Body of pancreas (tissue), 4 donors: ENCODE measurements at regions not wholly inside any gene's neighbourhood (a gene's known extent, or its start where the extent isn't known, plus 50 kb on each side); places are given as distances from the start of the nearest gene placed in this dataset.

Experiments
- ATAC-seq: fragments of 150-250 bp; one replicate; pipeline ENCODE4 v1.9.1; 2016
- DNase-seq, 4 donors: peaks; one replicate each; pipeline ENCODE4 v3.0.0-alpha.2; 2019
- H3K27ac ChIP-seq, 4 donors: fragments of 200-600 bp; sonication (generic); 1 replicate in 3 of 4; 2 replicates in 1 of 4; pipeline versions ENCODE4 v1.5.1 to v1.6.1; 2016 to 2019; ENCODE audit warnings: mild to moderate bottlenecking in 1 of 4, mixed read lengths in 1 of 4, moderate library complexity in 1 of 4
- H3K27me3 ChIP-seq, 2 donors: fragments of 200-600 bp; sonication (generic); one replicate each; pipeline ENCODE4 v1.6.0; 2016; ENCODE audit warnings: mild to moderate bottlenecking in 1 of 2
- H3K36me3 ChIP-seq, 2 donors: fragments of 200-600 bp; sonication (generic); replicated peaks in 1 of 2; 2 replicates each; pipeline ENCODE4 v1.5.1; 2016; ENCODE audit warnings: low read depth in 2 of 2; ENCODE audit not compliant: insufficient read depth in 1 of 2
- H3K4me1 ChIP-seq: fragments of 200-600 bp; sonication (generic); one replicate; pipeline ENCODE4 v1.6.0; 2016
- H3K4me3 ChIP-seq, 2 donors: fragments of 200-600 bp; sonication (generic); 1 replicate in 1 of 2; 2 replicates in 1 of 2; pipeline ENCODE4 v1.5.1; 2016 to 2019
- H3K9me3 ChIP-seq, 3 donors: fragments of 200-600 bp; sonication (generic); 1 replicate in 2 of 3; 2 replicates in 1 of 3; pipeline ENCODE4 v1.5.1; 2016
- POLR2A ChIP-seq, 3 donors: fragments of 450-650 bp; IDR thresholded peaks; one replicate each; pipeline ENCODE4 v1.6.1; 2016; ENCODE audit warnings: antibody characterized with exemption in 3 of 3, mild to moderate bottlenecking in 2 of 3
- WGBS, 2 donors: methylation state at CpG; one replicate each; pipeline ENCODE4 v1.1.5; 2017; 5-methylcytosine and 5-hydroxymethylcytosine counted together
- intact Hi-C: fragments of 100-400 bp; cut with DNase I; formaldehyde crosslinking; loops from one replicate; pipeline ENCODE4 v1.15.1; 2023
- TF ChIP-seq, protein P1 (sequence below), 7 experiments: fragments of 450-650 bp in 4 of 7; fragments of 200-600 bp in 3 of 7; sonication (generic) in 3 of 7; IDR thresholded peaks; one replicate each; pipeline ENCODE4 v1.5.1; 2016 to 2019; ENCODE audit warnings: antibody characterized with exemption in 7 of 7

DNA sequence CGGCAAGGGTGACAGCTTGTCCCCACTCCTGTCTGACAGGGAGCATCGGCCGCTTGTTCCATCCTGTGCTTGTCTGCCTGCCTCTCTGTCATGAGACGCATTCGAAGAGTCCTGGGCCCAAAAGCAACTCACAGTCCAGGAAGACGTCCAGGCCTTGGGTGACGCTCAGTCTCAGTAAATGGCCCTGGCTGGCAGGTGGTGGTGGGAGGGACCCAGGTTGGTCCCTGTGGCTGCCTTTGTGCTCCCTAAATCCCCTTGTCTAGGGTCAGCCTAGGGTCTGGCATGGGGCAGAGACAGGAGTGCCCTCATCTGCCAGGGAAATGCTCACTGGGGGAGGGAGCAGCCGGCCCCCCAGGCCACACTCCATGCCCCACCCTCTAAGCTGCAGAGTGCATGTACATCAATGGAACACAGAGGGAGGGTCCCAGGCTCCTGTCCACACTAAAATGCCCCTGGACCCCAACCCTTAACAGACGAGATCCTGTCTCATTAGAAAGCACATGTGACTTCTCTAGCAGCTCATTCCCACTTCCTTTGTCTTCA is 295.2 kb upstream of the ZNF32 start:
- Histone ChIP-seq H3K27me3 (no peaks in the 10 kb centered on the region), H3K9me3 (no peaks in the 10 kb centered on the region), H3K4me3 (no peak overlapping the region), H3K27ac (no peak overlapping the region), H3K4me1 (peaks cover 13% of the 10 kb centered on the region), H3K36me3 (no peaks in the 10 kb centered on the region)
- intact Hi-C loops, result no loop called here
- ATAC-seq (no peak), DNase-seq (peak in 1 of 4 donors; percentile 0)
- TF ChIP-seq, protein P1, sequence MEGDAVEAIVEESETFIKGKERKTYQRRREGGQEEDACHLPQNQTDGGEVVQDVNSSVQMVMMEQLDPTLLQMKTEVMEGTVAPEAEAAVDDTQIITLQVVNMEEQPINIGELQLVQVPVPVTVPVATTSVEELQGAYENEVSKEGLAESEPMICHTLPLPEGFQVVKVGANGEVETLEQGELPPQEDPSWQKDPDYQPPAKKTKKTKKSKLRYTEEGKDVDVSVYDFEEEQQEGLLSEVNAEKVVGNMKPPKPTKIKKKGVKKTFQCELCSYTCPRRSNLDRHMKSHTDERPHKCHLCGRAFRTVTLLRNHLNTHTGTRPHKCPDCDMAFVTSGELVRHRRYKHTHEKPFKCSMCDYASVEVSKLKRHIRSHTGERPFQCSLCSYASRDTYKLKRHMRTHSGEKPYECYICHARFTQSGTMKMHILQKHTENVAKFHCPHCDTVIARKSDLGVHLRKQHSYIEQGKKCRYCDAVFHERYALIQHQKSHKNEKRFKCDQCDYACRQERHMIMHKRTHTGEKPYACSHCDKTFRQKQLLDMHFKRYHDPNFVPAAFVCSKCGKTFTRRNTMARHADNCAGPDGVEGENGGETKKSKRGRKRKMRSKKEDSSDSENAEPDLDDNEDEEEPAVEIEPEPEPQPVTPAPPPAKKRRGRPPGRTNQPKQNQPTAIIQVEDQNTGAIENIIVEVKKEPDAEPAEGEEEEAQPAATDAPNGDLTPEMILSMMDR (IDR thresholded peaks at IDR 0.05), result no peak
- TF ChIP-seq POLR2A (IDR thresholded peaks at IDR 0.05), result no peak
- 89 to 93% methylated on average over 8 to 9 of the region's 9 CpGs for WGBS, 2 donors

DNA sequence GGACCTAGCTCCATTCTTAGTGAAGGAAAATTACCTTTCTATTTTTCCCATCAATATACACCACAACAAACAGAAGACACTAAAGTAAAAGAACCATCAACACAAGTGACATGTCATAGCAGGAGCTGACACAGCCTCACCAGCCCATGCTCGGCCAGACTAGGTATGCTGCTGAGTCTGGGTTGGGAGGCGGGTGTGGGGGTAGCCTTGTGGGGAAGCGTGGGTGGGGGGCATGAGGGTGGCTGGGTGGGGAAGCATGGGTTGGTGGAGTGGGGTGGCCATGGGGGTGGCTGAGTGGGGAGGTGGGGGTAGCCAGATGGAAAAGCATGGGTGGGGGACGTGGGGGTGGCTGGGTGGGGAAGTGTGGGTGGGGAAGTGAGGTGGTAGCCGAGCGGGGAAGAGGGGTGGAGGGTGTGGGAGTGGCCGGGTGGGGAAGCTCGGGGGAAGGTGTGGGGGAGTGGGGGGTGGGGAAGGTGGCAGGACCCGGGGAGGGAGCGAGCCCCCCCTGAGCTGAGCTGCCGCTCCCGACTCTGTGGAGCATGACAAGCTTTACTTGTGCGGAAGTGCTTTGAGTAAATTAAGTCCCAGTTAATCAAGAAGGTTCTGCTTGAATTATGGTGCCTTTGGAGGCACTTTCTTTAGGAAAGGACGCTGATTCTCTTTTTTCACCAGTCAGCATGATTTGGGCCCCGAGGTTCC is 294.6 kb upstream of the ZNF32 start:
- no peaks in the 10 kb centered on the region for H3K36me3 ChIP-seq
- no peak for DNase-seq
- H3K4me3 ChIP-seq, result no peak overlapping the region
- TF ChIP-seq POLR2A (IDR thresholded peaks at IDR 0.05), result no peak
- TF ChIP-seq, protein P1 (IDR thresholded peaks at IDR 0.05), result no peak
- WGBS, 2 donors, result 77 to 89% methylated on average over 10 to 13 of the region's 15 CpGs
- ATAC-seq, result no peak
- H3K27me3 ChIP-seq, result no peaks in the 10 kb centered on the region
- H3K4me1 ChIP-seq, result peaks cover 13% of the 10 kb centered on the region
- H3K9me3 ChIP-seq, result no peaks in the 10 kb centered on the region
- intact Hi-C loops, result no loop called here
- H3K27ac ChIP-seq, result no peak overlapping the region

DNA sequence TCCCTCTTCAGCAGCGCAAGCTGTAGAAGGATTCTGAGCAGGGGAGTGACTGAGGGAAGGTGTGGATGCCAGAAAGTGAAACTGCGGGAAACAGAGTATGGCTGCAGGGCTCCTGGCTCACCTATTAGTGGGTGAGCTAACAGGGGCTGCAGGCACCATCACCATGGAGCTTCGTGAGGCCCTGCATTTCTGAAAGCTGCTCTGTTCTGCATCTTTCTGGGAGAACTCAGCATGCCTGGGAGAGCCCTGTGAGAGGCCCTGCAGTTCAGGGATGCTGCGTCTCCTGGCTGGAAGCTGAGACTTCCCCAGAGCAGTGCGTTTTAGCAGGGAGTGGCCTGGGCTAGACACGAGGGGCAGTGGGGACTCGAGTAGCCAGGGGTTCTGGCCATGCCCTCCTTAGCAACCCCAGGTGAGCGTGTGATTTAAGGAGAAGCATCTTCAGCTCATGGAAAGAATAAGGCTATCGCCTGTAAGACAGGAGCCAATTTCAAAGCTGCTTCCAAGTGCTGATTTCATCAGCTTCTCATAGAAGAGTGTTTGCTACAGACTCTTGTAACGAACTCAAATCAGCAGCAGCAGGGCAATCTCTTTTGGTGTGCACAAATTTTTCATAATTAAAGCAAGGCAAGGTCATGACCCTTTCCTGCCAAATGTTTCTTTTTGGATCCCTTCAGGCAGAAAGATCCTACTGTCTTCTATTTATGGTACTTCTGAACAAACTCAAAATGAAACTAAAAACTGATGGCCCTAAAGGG is 293.6 kb upstream of the ZNF32 start:
- no peaks in the 10 kb centered on the region for H3K27me3 ChIP-seq
- TF ChIP-seq, protein P1 (IDR thresholded peaks at IDR 0.05), result no peak
- TF ChIP-seq POLR2A (IDR thresholded peaks at IDR 0.05), result no peak
- WGBS, 2 donors, result 79% methylated on average over 8 to 10 of the region's 10 CpGs
- H3K27ac ChIP-seq, result no peak overlapping the region
- intact Hi-C loops, result no loop called here
- peak in 1 of 4 donors; percentile 1 for DNase-seq
- no peaks in the 10 kb centered on the region for H3K36me3 ChIP-seq
- H3K4me1 ChIP-seq, result peaks cover 13% of the 10 kb centered on the region
- ATAC-seq, result no peak
- H3K4me3 ChIP-seq, result no peak overlapping the region
- H3K9me3 ChIP-seq, result no peaks in the 10 kb centered on the region

DNA sequence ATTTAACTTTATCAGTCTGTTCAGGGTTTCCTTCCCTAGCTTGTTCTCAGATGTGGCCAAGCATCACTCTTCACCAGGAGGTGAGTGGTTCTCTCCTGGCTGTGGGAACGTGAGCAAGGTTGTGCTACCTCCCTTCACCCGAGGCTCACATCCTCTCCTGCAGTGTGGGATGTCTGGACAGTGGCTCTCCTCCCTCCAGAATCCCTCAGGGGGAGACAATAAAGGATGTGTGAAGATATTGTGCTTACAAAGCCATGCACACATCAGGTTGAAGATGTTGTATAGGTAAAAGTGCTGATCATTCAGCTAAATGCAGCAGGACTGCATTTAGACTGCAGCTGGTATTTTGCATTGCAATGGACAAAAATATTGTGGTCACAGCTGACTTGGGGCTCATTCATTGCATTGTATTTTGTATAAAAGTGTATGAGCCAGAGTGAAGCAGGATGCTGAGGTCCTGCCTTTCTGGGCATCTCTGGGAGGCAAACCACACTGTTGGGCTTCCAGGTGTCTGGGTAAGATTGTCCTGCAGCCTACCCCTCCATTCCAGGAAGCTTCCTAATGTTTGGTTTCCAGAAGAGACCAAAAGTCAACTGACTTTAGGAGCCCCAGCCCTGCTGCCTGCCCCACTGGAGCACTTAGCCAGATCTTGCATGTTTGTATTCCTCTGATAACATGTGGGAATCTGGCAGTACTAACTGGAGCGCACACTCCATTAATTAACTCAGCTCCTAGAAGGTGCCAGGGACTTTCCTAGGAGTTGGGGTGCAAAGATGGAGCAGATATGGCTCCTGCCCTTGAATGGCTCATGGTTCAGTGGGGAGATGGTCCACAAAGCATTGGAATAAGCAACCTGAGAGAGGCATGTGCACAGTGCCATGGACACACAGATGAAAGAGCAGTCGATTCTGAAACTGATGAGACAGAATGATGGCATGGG is 292.5 kb upstream of the ZNF32 start:
- 39% methylated on average over 4 of the region's 4 CpGs for WGBS, 2 donors
- H3K4me3 ChIP-seq, result no peak overlapping the region
- no peak overlapping the region for H3K27ac ChIP-seq
- H3K27me3 ChIP-seq, result no peaks in the 10 kb centered on the region
- DNase-seq, result peak in 2 of 4 donors; percentile 20 to 27
- no peaks in the 10 kb centered on the region for H3K9me3 ChIP-seq
- peaks cover 13% of the 10 kb centered on the region for H3K4me1 ChIP-seq
- H3K36me3 ChIP-seq, result no peaks in the 10 kb centered on the region
- intact Hi-C loops, result no loop called here
- ATAC-seq, result no peak
- TF ChIP-seq, protein P1 (IDR thresholded peaks at IDR 0.05), result no peak
- TF ChIP-seq POLR2A (IDR thresholded peaks at IDR 0.05), result no peak
